K562 (cell line): ENCODE measurements at regions not wholly inside any gene's neighbourhood (a gene's known extent, or its start where the extent isn't known, plus 50 kb on each side); places are given as distances from the start of the nearest gene placed in this dataset.

Source experiments
- ATAC-seq: fragments of 200-7000 bp; cut with Tn5 transposase; 3 replicates; pipeline ENCODE4 v1.9.1; 2020; ENCODE audit warnings: moderate library complexity
- BruUV-seq: library from RNA; stranded (reverse); fragments of 400-500 nt; replicated peaks from 2 replicates; lab custom pipeline; 2021; lab: Mats Ljungman, UMichigan
- CTCF ChIA-PET: fragments of 300-600 bp; formaldehyde crosslinking; extraction: SDS; loops from one replicate; lab custom pipeline; 2021; ENCODE audit warnings: low intra/inter-chr PET ratio; lab: Yijun Ruan, JAX
- POLR2A ChIA-PET: fragments of 300-600, 350-650 bp; sonication (Branson Sonifier 250); formaldehyde crosslinking; extraction: SDS; loops from one replicate; lab custom pipeline; 2021; ENCODE audit warnings: antibody characterized with exemption, inconsistent platforms; lab: Yijun Ruan, JAX
- DNase-seq, 4 experiments: peaks; one replicate each; pipeline versions ENCODE4 v3.0.0 to v3.0.0-alpha.2; 2011 to 2018; ENCODE audit warnings: low spot score in 3 of 4, mixed read lengths in 3 of 4; ENCODE audit errors: extremely low read depth in 1 of 4
- FAIRE-seq: peaks from 2 replicates; lab custom pipeline; 2011; peaks lifted over from hg19 to GRCh38; lab: Jason Lieb, UNC
- H2AFZ ChIP-seq: 2 replicates; pipeline ENCODE4 v1.6.0; 2011; ENCODE audit warnings: low read depth, low read length, control low read depth, inconsistent platforms
- H3K27ac ChIP-seq: fragments of 200-600 bp; 3 replicates; pipeline ENCODE4 v1.8.0; 2011; ENCODE audit warnings: low read depth, mild to moderate bottlenecking, control low read depth, inconsistent platforms, low read length, moderate library complexity, mixed read lengths; ENCODE audit errors: extremely low read depth
- H3K27me3 ChIP-seq, 2 experiments: fragments of 300-600 bp in 1 of 2; 2 replicates in 1 of 2; 3 replicates in 1 of 2; pipeline versions ENCODE4 v1.6.0 to v1.8.0; 2011; ENCODE audit warnings: inconsistent platforms in 2 of 2, low read length in 2 of 2, mild to moderate bottlenecking in 1 of 2, mixed read lengths in 1 of 2, moderate library complexity in 1 of 2; ENCODE audit not compliant: control insufficient read depth in 2 of 2, insufficient read depth in 2 of 2
- H3K36me3 ChIP-seq: fragments of 300-600 bp; 3 replicates; pipeline ENCODE4 v1.8.0; 2011; ENCODE audit warnings: mild to moderate bottlenecking, low read length, inconsistent platforms; ENCODE audit not compliant: control insufficient read depth, insufficient read depth
- H3K4me1 ChIP-seq, 2 experiments: fragments of 200-600 bp in 1 of 2; replicated peaks in 1 of 2; 2 replicates in 1 of 2; 3 replicates in 1 of 2; pipeline versions ENCODE4 v1.5.1 to v1.8.0; 2011; ENCODE audit warnings: inconsistent platforms in 2 of 2, low read length in 2 of 2, mild to moderate bottlenecking in 1 of 2, mixed read lengths in 1 of 2, moderate library complexity in 1 of 2; ENCODE audit not compliant: control insufficient read depth in 2 of 2, insufficient read depth in 2 of 2
- H3K4me2 ChIP-seq: 2 replicates; pipeline ENCODE4 v1.6.1; 2011; ENCODE audit warnings: low read length, control low read depth, inconsistent platforms, mixed read lengths; ENCODE audit not compliant: insufficient read depth
- H3K4me3 ChIP-seq: fragments of 200-600 bp; sonication (generic), shearing (Covaris generic); 2 replicates; pipeline ENCODE4 v1.5.1; 2016; ENCODE audit warnings: control low read depth, inconsistent platforms
- H3K79me2 ChIP-seq: fragments of 200-600 bp; 3 replicates; pipeline ENCODE4 v1.8.0; 2011; ENCODE audit warnings: low read length, inconsistent platforms; ENCODE audit not compliant: control insufficient read depth, insufficient read depth
- H3K9ac ChIP-seq, 2 experiments: 2 replicates each; pipeline versions ENCODE4 v1.6.0 to v1.6.1; 2011; ENCODE audit warnings: low read depth in 2 of 2, low read length in 2 of 2, control low read depth in 1 of 2, inconsistent platforms in 1 of 2, mild to moderate bottlenecking in 1 of 2, mixed read lengths in 1 of 2; ENCODE audit not compliant: insufficient read depth in 1 of 2
- H3K9me1 ChIP-seq: one replicate; pipeline ENCODE4 v1.6.0; 2011; ENCODE audit warnings: inconsistent platforms, mild to moderate bottlenecking, low read length, moderate library complexity; ENCODE audit not compliant: control insufficient read depth, insufficient read depth
- H3K9me3 ChIP-seq: replicated peaks from 2 replicates; pipeline ENCODE4 v1.5.1; 2011; ENCODE audit warnings: low read depth, low read length, inconsistent platforms; ENCODE audit not compliant: control insufficient read depth, insufficient read depth
- H4K20me1 ChIP-seq: replicated peaks from 2 replicates; pipeline ENCODE4 v1.6.1; 2011; ENCODE audit warnings: low read length, inconsistent platforms, mixed read lengths; ENCODE audit not compliant: control insufficient read depth, insufficient read depth
- ATF1 ChIP-seq, 2 experiments: fragments of 450-650 bp in 1 of 2; IDR thresholded peaks; 2 replicates each; pipeline ENCODE4 v1.6.1; 2016; ENCODE audit warnings: missing compliant biosample characterization in 1 of 2, missing genetic modification characterization in 1 of 2
- KDM2B ChIP-seq: fragments of 250-450 bp; sonication (Bioruptor Pico); IDR thresholded peaks from 2 replicates; pipeline ENCODE4 v1.8.0; 2021; ENCODE audit warnings: mild to moderate bottlenecking, moderate library complexity
- MCM7 ChIP-seq, 2 experiments: fragments of 450-650 bp; IDR thresholded peaks; 2 replicates each; pipeline ENCODE4 v1.6.1; 2016 to 2018
- MLX ChIP-seq, 2 experiments: fragments of 450-650 bp in 1 of 2; sonication (generic) in 1 of 2; formaldehyde crosslinking; conservative IDR thresholded peaks; 2 replicates each; pipeline versions ENCODE4 v1.4.0 to v1.8.1; 2020 to 2022; ENCODE audit warnings: mild to moderate bottlenecking in 1 of 2, missing genetic modification reagents in 1 of 2
- MYBL2 ChIP-seq, 2 experiments: fragments of 450-650 bp in 1 of 2; sonication (generic) in 1 of 2; formaldehyde crosslinking in 1 of 2; IDR thresholded peaks; 2 replicates each; pipeline versions ENCODE4 v1.6.1 to v1.8.1; 2017 to 2022; ENCODE audit warnings: borderline replicate concordance in 1 of 2, inconsistent platforms in 1 of 2, low read depth in 1 of 2, mild to moderate bottlenecking in 1 of 2, missing genetic modification reagents in 1 of 2, moderate library complexity in 1 of 2
- ZNF444 ChIP-seq: fragments of 250-450 bp; sonication (Bioruptor Pico); IDR thresholded peaks from 2 replicates; pipeline ENCODE4 v1.4.0; 2020; ENCODE audit warnings: mild to moderate bottlenecking, moderate library complexity
- ZNF449 ChIP-seq: fragments of 250-450 bp; sonication (Bioruptor Pico); IDR thresholded peaks from 2 replicates; pipeline ENCODE4 v1.8.0; 2022; ENCODE audit warnings: moderate library complexity, mild to moderate bottlenecking, inconsistent platforms
- ZNF589 ChIP-seq: fragments of 200-800 bp; sonication (Bioruptor generic); IDR thresholded peaks from 2 replicates; pipeline ENCODE4 v1.6.1; 2016; ENCODE audit warnings: low read depth, missing genetic modification characterization, missing compliant biosample characterization
- WGBS: fragments of 100-300 bp; shearing (Covaris generic); methylation state at CpG from one replicate; pipeline ENCODE4 v1.1.6; 2016; ENCODE audit warnings: low coverage, mixed read lengths; ENCODE audit not compliant: insufficient coverage; ENCODE audit errors: missing lambda C conversion rate; 5-methylcytosine and 5-hydroxymethylcytosine counted together
- in situ Hi-C: fragments of 300-500 bp; cut with MboI; formaldehyde crosslinking; loops from 4 replicates; pipeline ENCODE4 v1.15.0; 2018; ENCODE audit warnings: inconsistent platforms, mixed read lengths
- intact Hi-C: fragments of 100-400 bp; cut with micrococcal nuclease; formaldehyde crosslinking; loops from 2 replicates; pipeline ENCODE4 v1.14.2; 2022
- TF ChIP-seq, protein P1 (sequence below): fragments of 450-650 bp; conservative IDR thresholded peaks from 2 replicates; pipeline ENCODE4 v1.6.1; 2016; ENCODE audit warnings: missing genetic modification characterization, low read depth, mild to moderate bottlenecking, missing compliant biosample characterization, moderate library complexity

DNA sequence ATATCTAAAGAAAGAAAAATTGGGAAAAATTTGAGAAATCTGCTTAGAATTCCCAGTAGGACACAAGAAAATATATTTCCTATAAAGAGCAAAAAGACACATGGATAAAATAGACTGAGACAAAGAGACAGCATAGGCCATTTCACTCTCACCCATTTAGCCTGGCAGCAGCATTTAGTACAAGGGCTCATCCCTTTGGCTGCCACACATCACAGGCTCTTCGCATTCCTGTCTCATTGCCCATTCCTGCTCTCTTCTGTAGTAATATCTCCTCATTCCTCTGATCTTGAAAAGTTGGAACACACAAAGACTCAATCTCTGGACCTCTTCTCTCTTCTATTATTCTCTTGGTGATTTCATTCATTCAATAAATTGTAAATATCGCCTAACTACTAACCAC, 162.6 kb downstream of the SOX11 start:
- WGBS, result 0% methylated on average over 2 of the region's 2 CpGs
- no peaks in the 10 kb centered on the region for H3K79me2 ChIP-seq
- CTCF ChIA-PET, result no interaction called here
- no peaks in the 10 kb centered on the region for H3K4me1 ChIP-seq
- no peak overlapping the region for H3K27ac ChIP-seq
- no peaks in the 10 kb centered on the region; the same call in 1 of the 2 replicates for H3K9me3 ChIP-seq
- no peak overlapping the region for H3K4me2 ChIP-seq
- in situ Hi-C loops, result no loop called here
- H2AFZ ChIP-seq, result no peak overlapping the region
- no peak for TF ChIP-seq KDM2B
- TF ChIP-seq MCM7 (IDR thresholded peaks at IDR 0.05), result no peak
- TF ChIP-seq ZNF449 (CRISPR knock-in tag), result no peak
- no peak for TF ChIP-seq ZNF589
- TF ChIP-seq, protein P1, sequence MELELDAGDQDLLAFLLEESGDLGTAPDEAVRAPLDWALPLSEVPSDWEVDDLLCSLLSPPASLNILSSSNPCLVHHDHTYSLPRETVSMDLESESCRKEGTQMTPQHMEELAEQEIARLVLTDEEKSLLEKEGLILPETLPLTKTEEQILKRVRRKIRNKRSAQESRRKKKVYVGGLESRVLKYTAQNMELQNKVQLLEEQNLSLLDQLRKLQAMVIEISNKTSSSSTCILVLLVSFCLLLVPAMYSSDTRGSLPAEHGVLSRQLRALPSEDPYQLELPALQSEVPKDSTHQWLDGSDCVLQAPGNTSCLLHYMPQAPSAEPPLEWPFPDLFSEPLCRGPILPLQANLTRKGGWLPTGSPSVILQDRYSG (tag), result no peak
- TF ChIP-seq ATF1 (CRISPR knock-in tag; IDR thresholded peaks at IDR 0.05), result no peak
- no peak for TF ChIP-seq ATF1 (tag; IDR thresholded peaks at IDR 0.05)
- no peak for TF ChIP-seq MLX (CRISPR knock-in tag; conservative IDR thresholded peaks at IDR 0.05)
- no peak for TF ChIP-seq MYBL2 (IDR thresholded peaks at IDR 0.05; ENCODE audit: low read depth)
- no peak for TF ChIP-seq MYBL2 (CRISPR knock-in tag; IDR thresholded peaks at IDR 0.05; ENCODE audit: borderline replicate concordance)
- no peak for TF ChIP-seq ZNF444 (CRISPR knock-in tag)
- TF ChIP-seq, all 486 proteins: peak for 0
- Histone ChIP-seq H4K20me1 (no peaks in the 10 kb centered on the region), H3K27me3 (no peaks in the 10 kb centered on the region), H3K9ac (no peak overlapping the region), H3K4me3 (no peak overlapping the region), H3K36me3 (no peaks in the 10 kb centered on the region), H3K9me1 (no peaks in the 10 kb centered on the region)
- FAIRE-seq (no peak), DNase-seq (no peak), ATAC-seq (no peak)
- POLR2A ChIA-PET, result no interaction called here
- BruUV-seq, result no TSS peak
- intact Hi-C loops, result loop anchor here (5.0 kb wide), 1 partner anchor 158 kb away; no protein-coding TSS in a partner anchor
